ENCODE measurements at regions not wholly inside any gene's neighbourhood (a gene's known extent, or its start where the extent isn't known, plus 50 kb on each side); places are given as distances from the start of the nearest gene placed in this dataset.

DNA sequence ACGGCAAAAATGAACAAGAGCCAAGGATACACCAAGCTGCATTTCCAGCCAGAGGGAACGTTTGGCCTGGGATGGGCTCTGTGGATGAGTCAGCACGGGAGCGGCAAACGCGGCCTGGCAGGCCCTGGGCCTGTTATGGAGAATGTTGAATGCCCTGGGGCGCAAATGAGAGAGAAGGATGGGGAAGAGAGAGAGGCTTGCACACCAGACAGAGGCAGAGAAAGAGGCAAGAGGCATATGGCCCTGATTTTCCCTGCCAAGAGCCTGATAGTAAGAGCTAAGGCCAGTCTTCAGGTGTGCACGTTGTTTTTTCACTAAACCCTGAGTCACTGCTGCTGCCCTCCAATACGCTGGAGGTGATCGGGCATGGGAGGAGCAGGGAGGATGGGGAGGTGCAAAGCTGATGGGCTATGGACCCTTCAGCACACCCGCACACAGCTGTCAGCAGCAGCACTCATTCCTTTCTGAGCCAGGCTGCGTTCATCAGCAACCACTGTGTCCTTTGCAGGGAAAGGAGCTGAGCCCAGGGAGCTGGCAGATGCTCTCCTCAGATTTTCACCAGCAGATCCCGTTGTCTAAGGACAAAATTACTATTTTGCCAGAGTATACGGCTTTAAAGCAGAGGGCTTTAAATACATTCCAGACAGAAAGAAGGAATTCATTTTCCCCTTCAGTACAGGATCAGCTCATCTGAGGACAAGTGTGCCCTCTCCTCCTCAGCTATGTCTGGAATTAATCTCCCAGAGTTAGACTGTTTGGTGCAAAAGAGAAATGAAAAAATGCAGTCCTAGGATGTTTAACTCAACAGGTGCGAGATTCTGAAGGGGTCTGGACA is 61.7 kb upstream of the SLC22A23 start:
- TF ChIP-seq BHLHE40 (IDR thresholded peaks at IDR 0.05; ENCODE audit: low read depth, low read length) (no peak), RAD21 (IDR thresholded peaks at IDR 0.05; ENCODE audit: low read length) (no peak), MXI1 (IDR thresholded peaks at IDR 0.05; ENCODE audit: borderline replicate concordance, low read depth, low read length) (no peak), POLR2A (IDR thresholded peaks at IDR 0.05; ENCODE audit: low read depth, low read length) (no peak), MAZ (IDR thresholded peaks at IDR 0.05; ENCODE audit: borderline replicate concordance, low read depth, low read length) (no peak; the same call in 1 of the 2 replicates)
- TF ChIP-seq, protein P1, sequence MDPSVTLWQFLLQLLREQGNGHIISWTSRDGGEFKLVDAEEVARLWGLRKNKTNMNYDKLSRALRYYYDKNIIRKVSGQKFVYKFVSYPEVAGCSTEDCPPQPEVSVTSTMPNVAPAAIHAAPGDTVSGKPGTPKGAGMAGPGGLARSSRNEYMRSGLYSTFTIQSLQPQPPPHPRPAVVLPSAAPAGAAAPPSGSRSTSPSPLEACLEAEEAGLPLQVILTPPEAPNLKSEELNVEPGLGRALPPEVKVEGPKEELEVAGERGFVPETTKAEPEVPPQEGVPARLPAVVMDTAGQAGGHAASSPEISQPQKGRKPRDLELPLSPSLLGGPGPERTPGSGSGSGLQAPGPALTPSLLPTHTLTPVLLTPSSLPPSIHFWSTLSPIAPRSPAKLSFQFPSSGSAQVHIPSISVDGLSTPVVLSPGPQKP (IDR thresholded peaks at IDR 0.05; ENCODE audit: borderline replicate concordance, low read depth, low read length): no peak
